22Rv1 (cell line): ENCODE measurements at regions not wholly inside any gene's neighbourhood (a gene's known extent, or its start where the extent isn't known, plus 50 kb on each side); places are given as distances from the start of the nearest gene placed in this dataset.

Experiments
- ZFX ChIP-seq: fragments of 450-650 bp; IDR thresholded peaks from 2 replicates; pipeline ENCODE4 v1.6.1; 2017; ENCODE audit warnings: antibody characterized with exemption, borderline replicate concordance
- TF ChIP-seq, protein P1 (sequence below): fragments of 450-650 bp; IDR thresholded peaks from 2 replicates; pipeline ENCODE4 v1.5.1; 2017; ENCODE audit warnings: mild to moderate bottlenecking

DNA sequence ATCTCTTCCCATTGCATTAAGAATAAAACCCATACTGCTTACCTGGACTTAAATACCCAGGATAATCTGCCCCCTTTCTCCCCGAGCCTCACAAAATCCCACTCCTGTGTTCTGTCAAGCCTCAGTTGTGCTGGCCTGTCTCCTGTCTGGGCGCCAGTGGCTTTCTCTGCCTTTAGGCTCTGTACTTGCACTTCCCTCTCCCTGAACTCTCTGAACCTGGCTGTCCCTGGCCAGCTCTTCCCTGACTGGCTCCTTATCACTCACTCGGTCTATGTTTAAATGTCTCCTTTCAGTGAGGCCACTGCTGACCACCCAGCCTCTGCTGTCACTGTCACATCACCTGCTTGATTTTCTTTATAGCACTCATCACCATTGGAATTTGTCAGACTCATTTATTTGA, 382.7 kb upstream of the PPP2R3A start:
- TF ChIP-seq, protein P1, sequence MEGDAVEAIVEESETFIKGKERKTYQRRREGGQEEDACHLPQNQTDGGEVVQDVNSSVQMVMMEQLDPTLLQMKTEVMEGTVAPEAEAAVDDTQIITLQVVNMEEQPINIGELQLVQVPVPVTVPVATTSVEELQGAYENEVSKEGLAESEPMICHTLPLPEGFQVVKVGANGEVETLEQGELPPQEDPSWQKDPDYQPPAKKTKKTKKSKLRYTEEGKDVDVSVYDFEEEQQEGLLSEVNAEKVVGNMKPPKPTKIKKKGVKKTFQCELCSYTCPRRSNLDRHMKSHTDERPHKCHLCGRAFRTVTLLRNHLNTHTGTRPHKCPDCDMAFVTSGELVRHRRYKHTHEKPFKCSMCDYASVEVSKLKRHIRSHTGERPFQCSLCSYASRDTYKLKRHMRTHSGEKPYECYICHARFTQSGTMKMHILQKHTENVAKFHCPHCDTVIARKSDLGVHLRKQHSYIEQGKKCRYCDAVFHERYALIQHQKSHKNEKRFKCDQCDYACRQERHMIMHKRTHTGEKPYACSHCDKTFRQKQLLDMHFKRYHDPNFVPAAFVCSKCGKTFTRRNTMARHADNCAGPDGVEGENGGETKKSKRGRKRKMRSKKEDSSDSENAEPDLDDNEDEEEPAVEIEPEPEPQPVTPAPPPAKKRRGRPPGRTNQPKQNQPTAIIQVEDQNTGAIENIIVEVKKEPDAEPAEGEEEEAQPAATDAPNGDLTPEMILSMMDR: no peak
- TF ChIP-seq ZFX: no peak
